IMR-90 (cell line): ENCODE measurements at regions not wholly inside any gene's neighbourhood (a gene's known extent, or its start where the extent isn't known, plus 50 kb on each side); places are given as distances from the start of the nearest gene placed in this dataset.

Source experiments
- ATAC-seq: fragments of 200-7000 bp; cut with Tn5 transposase; 2 replicates; pipeline ENCODE4 v1.9.1; 2020; ENCODE audit warnings: low read depth, mild to moderate bottlenecking, moderate library complexity
- BruUV-seq: library from RNA; stranded (reverse); fragments of 400-500 nt; replicated peaks from 2 replicates; lab custom pipeline; 2021; lab: Mats Ljungman, UMichigan
- CTCF ChIA-PET: fragments of 300-600 bp; formaldehyde crosslinking; extraction: SDS; loops from one replicate; lab custom pipeline; 2021; ENCODE audit warnings: antibody characterized with exemption; lab: Yijun Ruan, JAX
- POLR2A ChIA-PET: fragments of 300-600 bp; sonication (Branson Sonifier 250); formaldehyde crosslinking; loops from one replicate; lab custom pipeline; 2022; ENCODE audit warnings: antibody characterized with exemption; ENCODE audit not compliant: unreplicated experiment; lab: Charles Lee
- DNase-seq: peaks from one replicate; pipeline ENCODE4 v3.0.0; 2013
- H2AFZ ChIP-seq: replicated peaks from 2 replicates; pipeline ENCODE3; 2013; ENCODE audit warnings: low read length, mild to moderate bottlenecking; ENCODE audit not compliant: poor library complexity
- H2AK5ac ChIP-seq: 2 replicates; pipeline ENCODE4 v1.6.1; 2013; ENCODE audit warnings: low read depth, low read length, inconsistent platforms
- H2AK9ac ChIP-seq: replicated peaks from 2 replicates; pipeline ENCODE3; 2013; ENCODE audit warnings: mild to moderate bottlenecking, low read depth, low read length, moderate library complexity; ENCODE audit not compliant: poor library complexity
- H2BK120ac ChIP-seq: 2 replicates; pipeline ENCODE4 v1.6.1; 2013; ENCODE audit warnings: low read depth, low read length, inconsistent platforms
- H2BK15ac ChIP-seq: 3 replicates; pipeline ENCODE4 v1.6.1; 2013; ENCODE audit warnings: low read depth, low read length, inconsistent platforms
- H2BK20ac ChIP-seq: 2 replicates; pipeline ENCODE4 v1.6.1; 2013; ENCODE audit warnings: low read depth, mild to moderate bottlenecking, inconsistent platforms, low read length, moderate library complexity
- H2BK5ac ChIP-seq: 2 replicates; pipeline ENCODE4 v1.6.1; 2013; ENCODE audit warnings: mild to moderate bottlenecking, low read depth, low read length, inconsistent platforms; ENCODE audit not compliant: poor library complexity, severe bottlenecking
- H3K14ac ChIP-seq: replicated peaks from 2 replicates; pipeline ENCODE4 v1.6.1; 2013; ENCODE audit warnings: low read depth, low read length, inconsistent platforms
- H3K18ac ChIP-seq: 2 replicates; pipeline ENCODE4 v1.6.1; 2013; ENCODE audit warnings: low read depth, low read length, control low read depth
- H3K23ac ChIP-seq: 2 replicates; pipeline ENCODE4 v1.6.1; 2013; ENCODE audit warnings: low read depth, low read length, inconsistent platforms
- H3K27ac ChIP-seq: 2 replicates; pipeline ENCODE4 v1.5.1; 2013; ENCODE audit warnings: mild to moderate bottlenecking, control low read depth, low read length; ENCODE audit not compliant: insufficient read depth
- H3K27me3 ChIP-seq: 2 replicates; pipeline ENCODE4 v1.6.1; 2013; ENCODE audit warnings: low read length; ENCODE audit not compliant: control insufficient read depth, insufficient read depth
- H3K36me3 ChIP-seq: 2 replicates; pipeline ENCODE4 v1.6.1; 2013; ENCODE audit warnings: low read length, mixed read lengths; ENCODE audit not compliant: control insufficient read depth, insufficient read depth
- H3K4ac ChIP-seq: 2 replicates; pipeline ENCODE4 v1.6.1; 2013; ENCODE audit warnings: low read depth, low read length, inconsistent platforms
- H3K4me1 ChIP-seq: 2 replicates; pipeline ENCODE4 v1.6.1; 2013; ENCODE audit warnings: low read length, mixed read lengths; ENCODE audit not compliant: control insufficient read depth, insufficient read depth
- H3K4me2 ChIP-seq: 2 replicates; pipeline ENCODE4 v1.6.1; 2013; ENCODE audit warnings: low read depth, mild to moderate bottlenecking, control low read depth, low read length, moderate library complexity
- H3K4me3 ChIP-seq: 2 replicates; pipeline ENCODE4 v1.5.1; 2013; ENCODE audit warnings: low read depth, mild to moderate bottlenecking, control low read depth, low read length, moderate library complexity; ENCODE audit not compliant: insufficient read depth
- H3K56ac ChIP-seq: 2 replicates; pipeline ENCODE4 v1.6.1; 2013; ENCODE audit warnings: low read length, inconsistent platforms; ENCODE audit not compliant: insufficient read depth; ENCODE audit errors: extremely low read depth
- H3K79me1 ChIP-seq, 2 experiments: 2 replicates each; pipeline ENCODE4 v1.6.1; 2013; ENCODE audit warnings: low read length in 2 of 2, inconsistent platforms in 1 of 2, low read depth in 1 of 2
- H3K9ac ChIP-seq: 2 replicates; pipeline ENCODE4 v1.6.1; 2013; ENCODE audit warnings: low read depth, low read length, control low read depth
- H3K9me1 ChIP-seq: 2 replicates; pipeline ENCODE4 v1.6.1; 2013; ENCODE audit warnings: low read length, inconsistent platforms; ENCODE audit not compliant: insufficient read depth
- H3K9me3 ChIP-seq: 2 replicates; pipeline ENCODE4 v1.6.1; 2013; ENCODE audit warnings: low read length; ENCODE audit not compliant: control insufficient read depth, insufficient read depth
- H4K20me1 ChIP-seq: 2 replicates; pipeline ENCODE4 v1.6.1; 2013; ENCODE audit warnings: low read length, inconsistent platforms; ENCODE audit not compliant: insufficient read depth
- H4K5ac ChIP-seq: 2 replicates; pipeline ENCODE4 v1.6.1; 2013; ENCODE audit warnings: mild to moderate bottlenecking, low read depth, low read length, control low read depth
- H4K8ac ChIP-seq, 2 experiments: 2 replicates each; pipeline ENCODE4 v1.6.1; 2013; ENCODE audit warnings: low read depth in 2 of 2, low read length in 2 of 2, control low read depth in 1 of 2, inconsistent platforms in 1 of 2
- H4K91ac ChIP-seq: 2 replicates; pipeline ENCODE4 v1.6.1; 2013; ENCODE audit warnings: low read depth, low read length, inconsistent platforms; ENCODE audit not compliant: insufficient read depth
- BHLHE40 ChIP-seq: fragments of 150-350 bp; IDR thresholded peaks from 2 replicates; pipeline ENCODE4 v1.6.1; 2016; ENCODE audit warnings: mild to moderate bottlenecking, low read depth, low read length
- CHD1 ChIP-seq: IDR thresholded peaks from 2 replicates; pipeline ENCODE4 v1.6.1; 2012; ENCODE audit warnings: low read depth, low read length, improper control_type of control experiment
- MAFK ChIP-seq: IDR thresholded peaks from 2 replicates; pipeline ENCODE4 v1.6.1; 2012; ENCODE audit warnings: low read depth, low read length, improper control_type of control experiment
- POLR2A ChIP-seq: IDR thresholded peaks from 2 replicates; pipeline ENCODE4 v1.6.1; 2012; ENCODE audit warnings: mild to moderate bottlenecking, low read depth, low read length
- RAD21 ChIP-seq: IDR thresholded peaks from 2 replicates; pipeline ENCODE4 v1.6.1; 2012; ENCODE audit warnings: low read length, improper control_type of control experiment
- RCOR1 ChIP-seq: IDR thresholded peaks from 2 replicates; pipeline ENCODE4 v1.6.1; 2012; ENCODE audit warnings: mild to moderate bottlenecking, low read length, improper control_type of control experiment; ENCODE audit not compliant: insufficient replicate concordance
- SMC3 ChIP-seq: fragments of 150-350 bp; IDR thresholded peaks from 2 replicates; pipeline ENCODE4 v1.6.1; 2016; ENCODE audit warnings: low read depth, mild to moderate bottlenecking, antibody characterized with exemption, low read length, moderate library complexity
- WGBS, 2 experiments: methylation state at CpG; one replicate each; pipeline versions ENCODE4 v1.1.5 to v1.1.7; 2013; ENCODE audit warnings: missing lambda C conversion rate in 2 of 2; ENCODE audit not compliant: insufficient read length in 1 of 2; ENCODE audit errors: extremely low coverage in 2 of 2; 5-methylcytosine and 5-hydroxymethylcytosine counted together
- dilution Hi-C: fragments of 300-500 bp; cut with HindIII; formaldehyde crosslinking; loops from one replicate; pipeline ENCODE4 v1.14.3; 2018; ENCODE audit warnings: low sequenced_read_pairs; ENCODE audit not compliant: unreplicated experiment
- in situ Hi-C: fragments of 300-500 bp; cut with MboI; formaldehyde crosslinking; loops from 3 replicates; pipeline ENCODE4 v1.14.3; 2019; ENCODE audit warnings: low sequenced_read_pairs, inconsistent platforms, mixed read lengths
- intact Hi-C: fragments of 100-400 bp; cut with micrococcal nuclease; formaldehyde crosslinking; loops from 2 replicates; pipeline ENCODE4 v1.10.0; 2022
- TF ChIP-seq, protein P1 (sequence below): fragments of 150-350 bp; IDR thresholded peaks from 2 replicates; pipeline ENCODE4 v1.6.1; 2017; ENCODE audit warnings: mild to moderate bottlenecking, antibody characterized with exemption, low read length, low read depth

DNA sequence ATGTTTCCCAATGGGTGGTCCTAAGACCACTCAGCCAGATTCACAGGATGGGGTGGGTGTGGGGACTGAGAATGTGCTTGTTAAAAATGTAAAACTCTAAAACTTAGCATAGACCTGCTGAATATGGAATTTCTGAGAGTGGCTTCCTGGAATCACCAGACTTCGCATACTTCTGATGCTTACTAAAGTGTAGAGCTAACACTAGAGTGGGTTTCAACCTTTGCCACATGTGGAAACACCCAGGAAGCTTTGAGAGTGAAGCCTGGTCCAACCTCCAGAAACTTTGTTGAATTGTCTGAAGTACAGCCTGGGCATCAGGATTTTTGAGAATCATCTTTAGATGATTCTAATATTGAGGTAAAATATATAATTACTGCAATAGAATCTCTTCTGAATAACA, 167.8 kb upstream of the EDNRA start:
- ATAC-seq (no peak), DNase-seq (no peak)
- H3K14ac ChIP-seq: no peak overlapping the region; the same call in 1 of the 2 replicates
- H3K79me1 ChIP-seq: no peaks in the 10 kb centered on the region
- H2BK5ac ChIP-seq: no peak overlapping the region
- no peak overlapping the region for H2AK9ac ChIP-seq
- H2BK20ac ChIP-seq: peak overlapping the region; percentile 32; the same call in 1 of the 2 replicates
- no CpG with 5 or more reads among the region's 1 CpG for WGBS, 2 experiments
- H3K4me1 ChIP-seq: peaks cover 9% of the 10 kb centered on the region
- peak overlapping the region; percentile 17; the same call in 1 of the 2 replicates for H4K91ac ChIP-seq
- BruUV-seq: no TSS peak
- H3K23ac ChIP-seq: no peak overlapping the region
- intact Hi-C loops: loop anchor here (10.0 kb wide), 1 partner anchor 272 kb away; no protein-coding TSS in a partner anchor
- H3K9me3 ChIP-seq: no peaks in the 10 kb centered on the region
- in situ Hi-C loops: no loop called here
- H3K4me2 ChIP-seq: no peak overlapping the region
- H3K56ac ChIP-seq: no peak overlapping the region
- H3K18ac ChIP-seq: peak overlapping the region; percentile 84
- ChIA-PET CTCF (interaction anchor here (1.1 kb wide), 1 partner anchor 9 kb away, joined by 3 read pairs; no protein-coding TSS in a partner anchor), POLR2A (no interaction called here)
- H3K36me3 ChIP-seq: no peaks in the 10 kb centered on the region
- H4K5ac ChIP-seq: peak overlapping the region; percentile 95
- H4K8ac ChIP-seq: peak overlapping the region; percentile 13 to 44; a peak in 1 of 4 replicates
- H4K20me1 ChIP-seq: no peaks in the 10 kb centered on the region
- TF ChIP-seq SMC3 (no peak), POLR2A (no peak), CHD1 (no peak), BHLHE40 (no peak), RAD21 (no peak), MAFK (no peak), RCOR1 (no peak)
- TF ChIP-seq, protein P1, sequence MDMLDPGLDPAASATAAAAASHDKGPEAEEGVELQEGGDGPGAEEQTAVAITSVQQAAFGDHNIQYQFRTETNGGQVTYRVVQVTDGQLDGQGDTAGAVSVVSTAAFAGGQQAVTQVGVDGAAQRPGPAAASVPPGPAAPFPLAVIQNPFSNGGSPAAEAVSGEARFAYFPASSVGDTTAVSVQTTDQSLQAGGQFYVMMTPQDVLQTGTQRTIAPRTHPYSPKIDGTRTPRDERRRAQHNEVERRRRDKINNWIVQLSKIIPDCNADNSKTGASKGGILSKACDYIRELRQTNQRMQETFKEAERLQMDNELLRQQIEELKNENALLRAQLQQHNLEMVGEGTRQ: no peak
- H2BK15ac ChIP-seq: 0 out of 3 replicates have a peak overlapping the region, but pooled peaks have one; percentile 46
- no peak overlapping the region for H2AK5ac ChIP-seq
- dilution Hi-C loops: no loop called here
- H3K4me3 ChIP-seq: no peak overlapping the region
- H3K4ac ChIP-seq: no peak overlapping the region
- H3K9ac ChIP-seq: no peak overlapping the region; the same call in 1 of the 2 replicates
- peak overlapping the region; percentile 40; the same call in 1 of the 2 replicates for H3K27ac ChIP-seq
- H3K27me3 ChIP-seq: no peaks in the 10 kb centered on the region
- no peak overlapping the region; the same call in 1 of the 2 replicates for H2BK120ac ChIP-seq
- no peaks in the 10 kb centered on the region; the same call in 1 of the 2 replicates for H3K9me1 ChIP-seq
- H2AFZ ChIP-seq: no peak overlapping the region
